CD4-positive, alpha-beta T cell (primary cell): ENCODE measurements at regions not wholly inside any gene's neighbourhood (a gene's known extent, or its start where the extent isn't known, plus 50 kb on each side); places are given as distances from the start of the nearest gene placed in this dataset.

Experiments used
- ATAC-seq: fragments of 200-7000 bp; cut with Tn5 transposase; one replicate; pipeline ENCODE4 v1.10.0; 2022; ENCODE audit warnings: mild to moderate bottlenecking; ENCODE audit not compliant: poor library complexity
- CTCF ChIA-PET: fragments of 350-600 bp; sonication (Branson Sonifier 250); formaldehyde crosslinking; loops from one replicate; lab custom pipeline; 2021; ENCODE audit warnings: antibody characterized with exemption, inconsistent platforms; lab: Charles Lee
- POLR2A ChIA-PET: fragments of 350-600 bp; sonication (Branson Sonifier 250); formaldehyde crosslinking; loops from one replicate; lab custom pipeline; 2021; ENCODE audit warnings: antibody characterized with exemption, inconsistent platforms; lab: Charles Lee
- DNase-seq, 14 experiments: peaks; one replicate each; pipeline ENCODE4 v3.0.0-alpha.2; 2013 to 2020; ENCODE audit warnings: mixed read lengths in 2 of 14
- H3K27ac ChIP-seq, 2 donors: one replicate each; pipeline versions ENCODE4 v1.5.1 to v1.7.0; 2013; ENCODE audit warnings: low read length in 2 of 2, low read depth in 1 of 2, mild to moderate bottlenecking in 1 of 2
- H3K27me3 ChIP-seq, 2 experiments: 1 replicate in 1 of 2; 2 replicates in 1 of 2; pipeline versions ENCODE4 v1.6.1 to v1.7.0; 2013; ENCODE audit warnings: low read length in 2 of 2, control low read depth in 1 of 2, mild to moderate bottlenecking in 1 of 2, moderate library complexity in 1 of 2; ENCODE audit not compliant: insufficient read depth in 2 of 2, control insufficient read depth in 1 of 2
- H3K36me3 ChIP-seq: one replicate; pipeline ENCODE4 v1.6.1; 2013; ENCODE audit warnings: low read length, control low read depth; ENCODE audit not compliant: insufficient read depth
- H3K4me1 ChIP-seq: one replicate; pipeline ENCODE4 v1.6.1; 2013; ENCODE audit warnings: low read length, control low read depth; ENCODE audit not compliant: insufficient read depth
- H3K4me3 ChIP-seq: one replicate; pipeline ENCODE4 v1.5.1; 2013; ENCODE audit warnings: mild to moderate bottlenecking, low read length, moderate library complexity
- H3K9me3 ChIP-seq, 2 experiments: 1 replicate in 1 of 2; 2 replicates in 1 of 2; pipeline versions ENCODE4 v1.6.1 to v1.7.0; 2013; ENCODE audit warnings: low read length in 2 of 2, mild to moderate bottlenecking in 2 of 2, control low read depth in 1 of 2, moderate library complexity in 1 of 2; ENCODE audit not compliant: control insufficient read depth in 1 of 2, insufficient read depth in 1 of 2
- H3K27ac Mint-ChIP-seq: one replicate; pipeline ENCODE4 v1.8.0; 2020; ENCODE audit warnings: mixed read lengths
- H3K27me3 Mint-ChIP-seq: one replicate; pipeline ENCODE4 v1.8.0; 2021; ENCODE audit warnings: mixed read lengths
- H3K36me3 Mint-ChIP-seq: one replicate; pipeline ENCODE4 v1.8.0; 2021; ENCODE audit warnings: low read depth, mixed read lengths
- H3K4me1 Mint-ChIP-seq: one replicate; pipeline ENCODE4 v1.8.0; 2021; ENCODE audit warnings: low read depth, mixed read lengths
- H3K4me3 Mint-ChIP-seq: one replicate; pipeline ENCODE4 v1.8.0; 2020; ENCODE audit warnings: mild to moderate bottlenecking, mixed read lengths
- H3K9me3 Mint-ChIP-seq: one replicate; pipeline ENCODE4 v1.8.0; 2020; ENCODE audit warnings: mixed read lengths
- CTCF ChIP-seq: fragments of 200-600 bp; IDR thresholded peaks from one replicate; pipeline ENCODE4 v1.8.0; 2022; ENCODE audit warnings: antibody characterized with exemption, mild to moderate bottlenecking
- intact Hi-C, 2 experiments: fragments of 100-400 bp; cut with DNase I in 1 of 2; cut with micrococcal nuclease in 1 of 2; formaldehyde crosslinking; loops; one replicate each; pipeline versions ENCODE4 v1.15.1 to v1.9.0; 2023 to 2025; cut with DNase I, micrococcal nuclease

- H3K4me3 ChIP-seq = no peak overlapping the region
- H3K9me3 Mint-ChIP-seq = no peaks in the 10 kb centered on the region
- ChIA-PET POLR2A (no interaction called here), CTCF (no interaction called here)
- no peaks in the 10 kb centered on the region for H3K36me3 Mint-ChIP-seq
- no peak for TF ChIP-seq CTCF
- no peaks in the 10 kb centered on the region for H3K36me3 ChIP-seq
- H3K27me3 Mint-ChIP-seq = no peaks in the 10 kb centered on the region
- no peaks in the 10 kb centered on the region for H3K9me3 ChIP-seq
- DNase-seq (peak in 1 of 14 experiments; percentile 16), ATAC-seq (no peak)
- H3K27me3 ChIP-seq = no peaks in the 10 kb centered on the region
- intact Hi-C loops = no loop called here
- no peak overlapping the region for H3K27ac ChIP-seq
- H3K4me3 Mint-ChIP-seq = no peak overlapping the region
- no peaks in the 10 kb centered on the region for H3K4me1 Mint-ChIP-seq
- H3K4me1 ChIP-seq = no peaks in the 10 kb centered on the region
- no peak overlapping the region for H3K27ac Mint-ChIP-seq
Observed at GRCh38 chr5:135239453-135240282, 159.4 kb downstream of the MACROH2A1 start.

- no peak overlapping the region for H3K4me3 ChIP-seq
- no peaks in the 10 kb centered on the region for H3K9me3 Mint-ChIP-seq
- no peak overlapping the region for H3K27ac ChIP-seq
- H3K4me1 Mint-ChIP-seq = no peaks in the 10 kb centered on the region
- no peaks in the 10 kb centered on the region for H3K27me3 ChIP-seq
- ChIA-PET CTCF (no interaction called here), POLR2A (no interaction called here)
- H3K36me3 Mint-ChIP-seq = no peaks in the 10 kb centered on the region
- H3K27ac Mint-ChIP-seq = no peak overlapping the region
- H3K4me1 ChIP-seq = no peaks in the 10 kb centered on the region
- H3K4me3 Mint-ChIP-seq = no peak overlapping the region
- DNase-seq (peak in 1 of 14 experiments; percentile 20), ATAC-seq (no peak)
- no peaks in the 10 kb centered on the region for H3K36me3 ChIP-seq
- TF ChIP-seq CTCF = no peak
- H3K9me3 ChIP-seq = no peaks in the 10 kb centered on the region
- no peaks in the 10 kb centered on the region for H3K27me3 Mint-ChIP-seq
- intact Hi-C loops = no loop called here
Observed at GRCh38 chr5:135238622-135239452, 160.2 kb downstream of the MACROH2A1 start.

GRCh38 chr5:135237748-135238103 lies 161.3 kb downstream of the MACROH2A1 start:
- Histone ChIP-seq H3K4me1 (no peaks in the 10 kb centered on the region), H3K27me3 (no peaks in the 10 kb centered on the region), H3K36me3 (no peaks in the 10 kb centered on the region), H3K27ac (no peak overlapping the region), H3K9me3 (peaks cover 0 to 4% of the 10 kb centered on the region in 2 experiments), H3K4me3 (no peak overlapping the region)
- no peak for ATAC-seq
- no peaks in the 10 kb centered on the region for H3K4me1 Mint-ChIP-seq
- no peak overlapping the region for H3K27ac Mint-ChIP-seq
- ChIA-PET CTCF (no interaction called here), POLR2A (no interaction called here)
- no peaks in the 10 kb centered on the region for H3K36me3 Mint-ChIP-seq
- no peak for TF ChIP-seq CTCF
- DNase-seq = peak in 1 of 14 experiments; percentile 8
- no peak overlapping the region for H3K4me3 Mint-ChIP-seq
- intact Hi-C loops = no loop called here
- no peaks in the 10 kb centered on the region for H3K9me3 Mint-ChIP-seq
- no peaks in the 10 kb centered on the region for H3K27me3 Mint-ChIP-seq
